Ovary (tissue), 3 donors: ENCODE measurements at regions not wholly inside any gene's neighbourhood (a gene's known extent, or its start where the extent isn't known, plus 50 kb on each side); places are given as distances from the start of the nearest gene placed in this dataset.

Experiments
- CTCF ChIP-seq, 3 donors: fragments of 450-650 bp in 2 of 3; fragments of 200-600 bp in 1 of 3; IDR thresholded peaks; one replicate each; pipeline versions ENCODE4 v1.5.1 to v1.8.0; 2016 to 2022; ENCODE audit warnings: antibody characterized with exemption in 3 of 3, mild to moderate bottlenecking in 1 of 3
- EP300 ChIP-seq: sonication (generic); formaldehyde crosslinking; IDR thresholded peaks from one replicate; pipeline ENCODE4 v1.6.1; 2017; ENCODE audit warnings: antibody characterized with exemption
- POLR2A ChIP-seq: fragments of 450-650 bp; IDR thresholded peaks from one replicate; pipeline ENCODE4 v1.6.1; 2017; ENCODE audit warnings: antibody characterized with exemption, mild to moderate bottlenecking, moderate library complexity
- donor health status: DM: no; HTN: no; CAD: no.

GRCh38 chrX:10102046-10102704 lies 54.6 kb upstream of the CLCN4 start:
- TF ChIP-seq CTCF (IDR thresholded peaks at IDR 0.05) (no peak), POLR2A (no peak), EP300 (no peak)
